DMS 273 (cell line): ENCODE measurements at regions not wholly inside any gene's neighbourhood (a gene's known extent, or its start where the extent isn't known, plus 50 kb on each side); places are given as distances from the start of the nearest gene placed in this dataset.
"Not testable (repeated sequence)": the region's sequence is repeated elsewhere in the genome, so short reads cannot be mapped to it uniquely, and the experiment has no call there.

Source experiments
- DNase-seq: peaks from one replicate; lab custom pipeline; 2025; ENCODE audit not compliant: unreplicated experiment; lab: John Stamatoyannopoulos, UW

DNA sequence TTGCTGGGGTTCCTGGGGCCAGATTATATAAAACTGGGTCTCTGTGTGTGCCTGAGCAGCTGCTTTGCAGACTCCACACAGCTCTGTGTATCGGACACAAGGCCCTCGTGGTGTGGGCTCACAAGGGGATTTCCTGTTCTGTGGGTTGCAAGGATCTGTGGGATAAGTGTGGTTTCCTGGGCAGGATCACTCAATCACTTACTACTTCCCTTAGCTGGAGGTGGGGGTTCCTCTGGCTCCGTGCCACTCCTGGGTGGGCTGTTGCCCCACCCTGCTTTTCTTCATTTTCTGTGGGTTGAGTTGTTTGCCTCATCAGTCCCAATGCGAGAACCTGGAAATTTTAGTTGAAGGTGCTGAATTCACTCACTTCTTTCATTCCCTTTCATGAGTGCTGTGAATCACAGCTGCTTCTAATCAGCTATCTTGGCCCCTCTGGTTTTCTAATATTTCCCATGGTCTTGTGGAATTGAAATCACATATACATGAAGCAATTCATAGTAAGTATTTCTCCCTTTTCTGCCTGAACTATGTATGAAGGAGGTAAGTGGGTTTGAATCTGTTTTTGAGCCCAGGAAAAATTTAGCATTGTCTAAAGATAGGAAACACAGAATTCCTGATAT, 196.3 kb downstream of the DCDC2C start:
- DNase-seq = no peak

DNA sequence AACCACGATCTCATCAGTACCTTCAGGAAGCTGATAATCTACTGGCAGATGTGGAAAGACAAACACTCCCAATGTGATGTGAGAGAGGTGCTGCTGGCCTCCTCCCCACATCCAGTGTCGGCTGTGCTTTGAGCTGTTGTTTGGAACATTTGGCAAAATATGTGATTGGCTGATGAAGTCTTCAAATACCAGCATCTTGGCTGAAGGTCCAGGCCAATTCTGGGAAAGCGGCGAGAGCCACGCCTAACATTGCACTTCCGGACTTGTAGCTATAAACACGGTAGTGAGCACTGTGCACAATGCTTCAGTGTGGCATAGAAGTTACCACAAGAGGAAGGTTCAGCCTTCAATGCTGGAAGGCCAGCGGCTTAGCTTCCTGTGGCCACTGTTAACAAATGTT, 198.8 kb downstream of the DCDC2C start:
- no peak for DNase-seq

DNA sequence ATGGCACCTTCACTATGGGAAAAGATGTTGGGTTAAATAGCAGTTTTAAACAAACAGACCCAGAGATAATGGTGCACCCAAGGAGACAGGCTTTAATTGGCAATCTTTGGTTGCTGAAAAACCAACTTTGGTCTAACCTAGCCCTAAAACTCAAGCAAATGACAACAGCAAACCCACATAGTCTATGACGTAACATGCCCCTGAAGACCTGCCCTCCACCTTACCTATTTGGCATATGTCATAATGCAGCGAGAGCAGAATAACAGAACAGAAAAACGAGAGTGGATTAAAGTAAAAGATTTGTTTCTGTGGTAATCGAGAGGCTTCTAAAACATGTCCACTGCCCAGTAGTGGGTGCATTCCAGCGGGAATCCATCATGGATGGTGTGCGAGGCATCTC, 200.7 kb downstream of the DCDC2C start:
- DNase-seq = no peak

DNA sequence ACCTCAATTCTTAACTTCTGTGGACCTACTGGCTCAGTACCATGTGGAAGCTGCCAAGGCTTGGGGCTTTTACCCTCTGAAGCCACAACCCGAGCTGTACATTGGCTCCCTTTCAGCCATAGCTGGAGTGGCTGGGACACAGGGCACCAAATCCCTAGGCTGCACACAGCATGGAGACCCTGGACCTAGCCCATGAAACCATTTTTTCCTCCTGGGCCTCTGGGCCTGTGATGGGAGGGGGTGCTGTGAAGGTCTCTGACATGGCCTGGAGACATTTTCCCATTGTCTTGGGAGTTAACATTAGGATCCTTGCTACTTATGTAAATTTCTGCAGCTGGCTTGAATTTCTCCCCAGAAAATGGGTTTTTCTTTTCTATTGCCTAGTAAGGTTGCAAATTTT, 205.1 kb downstream of the DCDC2C start:
- DNase-seq = not testable (repeated sequence)

DNA sequence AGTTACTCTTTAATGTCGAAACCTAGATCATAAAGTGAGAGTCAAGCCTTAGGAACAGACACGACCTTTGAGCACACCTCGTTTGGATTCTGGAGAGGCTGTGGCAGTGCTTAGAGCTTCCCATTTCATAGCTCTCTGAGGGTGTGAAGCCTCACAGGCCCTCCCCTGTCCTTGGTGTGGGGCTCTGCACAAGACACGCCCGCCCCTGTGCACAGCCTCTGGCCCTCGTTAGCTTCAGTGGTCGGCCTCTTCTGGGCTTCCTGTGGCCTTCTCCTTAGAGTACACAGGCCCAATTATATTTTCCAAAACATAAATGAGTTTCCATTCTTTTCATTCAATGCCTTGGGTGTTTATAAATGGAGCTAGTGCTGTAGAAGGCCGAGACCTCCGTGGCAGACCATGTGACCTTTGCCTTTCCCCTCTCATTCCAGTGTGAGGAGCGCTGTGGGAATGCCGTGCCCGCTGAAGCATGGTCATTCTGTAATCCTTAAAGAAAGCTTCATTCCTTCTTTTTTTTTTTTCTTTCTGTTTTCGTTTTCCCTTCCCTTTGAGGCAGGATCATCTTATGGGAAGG, 208.6 kb downstream of the DCDC2C start:
- DNase-seq = no peak

DNA sequence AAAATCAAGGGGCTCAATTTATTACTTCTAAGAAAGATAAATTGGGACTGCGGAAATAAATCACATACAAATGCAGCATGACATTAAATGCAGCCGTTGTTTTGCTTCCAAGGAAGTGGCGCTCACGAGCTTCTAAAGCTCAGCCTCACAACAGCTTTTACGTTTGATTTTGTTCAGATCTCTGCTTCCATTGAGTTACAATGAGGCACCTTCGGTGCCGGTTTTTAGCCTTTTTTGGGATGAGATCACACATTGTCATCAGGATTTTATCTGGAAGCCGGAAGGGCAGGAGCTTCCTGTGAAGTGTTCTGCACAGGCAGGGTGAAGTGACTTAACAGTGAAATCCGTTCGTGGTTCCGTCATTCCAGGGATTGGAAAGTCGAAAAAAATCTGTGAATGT, 209.8 kb downstream of the DCDC2C start:
- DNase-seq = no peak

DNA sequence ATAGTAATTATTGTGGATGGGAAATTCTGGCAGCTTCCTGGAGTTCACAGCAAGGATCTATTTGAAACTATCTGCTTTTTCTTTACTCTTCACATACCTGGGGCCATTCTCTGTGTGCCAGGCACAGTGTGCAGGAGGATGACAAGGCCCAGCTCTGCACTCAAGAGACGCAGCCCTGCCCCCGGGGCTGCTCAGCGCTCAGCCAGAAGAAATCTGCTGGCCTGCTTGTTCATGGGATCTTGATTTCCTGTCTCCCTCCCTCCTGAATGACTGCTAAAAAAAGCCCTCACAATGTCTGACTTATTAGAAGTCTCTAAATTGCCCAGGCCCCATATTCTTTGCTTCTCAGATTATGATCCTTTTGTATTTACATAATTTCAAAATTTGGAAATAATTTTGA, 210.9 kb downstream of the DCDC2C start:
- no peak for DNase-seq

DNA sequence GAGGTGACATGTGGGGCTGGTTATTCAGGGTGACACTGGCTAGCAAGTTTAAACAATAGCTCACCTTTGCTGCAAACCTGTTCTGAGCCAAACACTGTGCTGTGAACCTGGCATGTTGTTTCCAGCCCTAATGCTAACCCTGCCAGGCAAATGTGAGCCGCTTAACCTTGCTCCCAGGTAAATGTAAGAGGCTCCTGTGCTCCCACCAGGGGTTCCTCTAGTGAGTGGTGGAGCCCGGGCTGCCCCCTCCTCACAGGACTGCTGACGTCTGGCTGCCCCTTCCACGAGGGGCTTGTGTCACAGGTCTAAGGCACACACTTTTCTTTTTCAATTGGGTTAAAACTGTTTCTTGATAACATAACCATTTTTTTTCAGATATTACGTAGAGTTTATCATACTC, 223.7 kb downstream of the DCDC2C start:
- DNase-seq = no peak

DNA sequence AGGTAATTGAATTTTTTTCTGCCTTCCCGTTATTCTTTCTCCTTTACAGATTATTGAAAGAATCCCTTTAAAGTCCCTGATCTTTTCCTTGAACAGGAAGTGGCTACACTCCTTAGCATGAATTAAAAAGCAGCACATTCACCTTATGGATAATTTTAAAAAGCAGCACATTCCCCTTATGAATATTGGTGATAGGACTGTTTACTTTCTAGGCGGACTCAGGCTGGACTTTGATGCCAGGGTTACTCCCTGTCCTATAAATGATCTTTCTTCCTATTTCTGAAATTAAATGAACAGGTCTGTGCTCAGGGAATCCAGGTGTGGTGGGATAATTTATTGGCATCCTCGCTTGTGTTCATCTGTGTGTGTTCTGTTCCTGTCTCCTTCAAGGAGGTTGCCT, 226.0 kb downstream of the DCDC2C start:
- DNase-seq = no peak

DNA sequence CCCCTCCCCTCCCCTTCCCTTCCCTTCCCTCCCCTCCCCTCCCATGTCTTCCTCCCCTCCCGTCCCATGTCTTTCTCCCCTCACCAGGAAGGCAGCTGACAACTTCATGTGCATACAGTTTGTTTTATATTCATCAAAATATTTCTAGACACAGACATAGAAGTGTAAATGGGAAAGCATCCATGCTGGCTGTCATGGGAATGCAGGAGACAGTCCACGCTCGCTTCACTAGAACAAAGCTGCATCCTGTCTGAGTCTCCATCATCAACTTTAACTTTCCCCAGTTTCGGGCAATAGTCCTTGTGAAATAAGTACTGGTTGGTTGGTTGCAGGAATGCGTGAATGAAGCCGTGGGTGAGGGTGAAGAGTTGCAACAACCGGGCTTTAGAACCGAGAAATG, 226.9 kb downstream of the DCDC2C start:
- DNase-seq = no peak

DNA sequence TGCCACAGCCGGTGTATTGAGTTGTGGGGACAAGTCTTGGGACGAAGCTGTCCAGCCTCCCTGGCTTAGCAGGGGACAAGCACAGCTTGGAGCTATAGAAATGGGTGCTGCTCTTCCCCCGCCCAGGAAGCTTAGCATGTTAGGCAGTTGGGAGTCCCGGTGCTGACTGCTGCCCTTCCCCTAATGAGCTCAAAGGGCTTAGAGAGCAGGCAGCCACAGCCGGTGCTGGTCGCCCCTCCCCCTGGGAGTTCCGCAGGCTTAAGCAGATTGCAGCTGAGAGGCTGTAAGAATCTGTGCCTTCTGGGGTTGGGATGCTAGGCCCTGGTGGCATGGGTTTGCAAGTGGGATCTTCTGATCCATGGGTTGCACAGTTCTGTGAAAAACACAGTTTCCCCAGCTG, 237.3 kb downstream of the DCDC2C start:
- no peak for DNase-seq

DNA sequence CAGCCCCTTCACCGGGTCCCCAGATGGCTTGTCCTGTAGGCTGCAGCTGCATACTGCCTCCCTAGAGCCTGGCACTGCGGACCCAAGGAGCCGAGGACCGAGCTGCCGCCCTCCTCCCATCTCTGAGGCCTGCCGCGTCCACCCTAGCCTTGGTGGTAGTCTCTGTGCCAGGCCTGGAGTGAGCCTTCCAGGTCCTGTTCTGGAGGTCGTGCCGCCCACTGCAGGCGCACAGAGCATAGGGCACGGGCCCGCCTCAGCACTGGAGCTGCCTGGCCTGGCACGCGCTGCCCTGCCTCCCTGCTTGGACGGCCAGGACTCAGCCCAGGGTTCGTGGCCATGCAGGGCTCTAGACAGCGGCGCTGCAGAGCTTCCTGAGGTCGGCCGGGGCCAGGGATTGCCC, 239.5 kb downstream of the DCDC2C start:
- no peak for DNase-seq

DNA sequence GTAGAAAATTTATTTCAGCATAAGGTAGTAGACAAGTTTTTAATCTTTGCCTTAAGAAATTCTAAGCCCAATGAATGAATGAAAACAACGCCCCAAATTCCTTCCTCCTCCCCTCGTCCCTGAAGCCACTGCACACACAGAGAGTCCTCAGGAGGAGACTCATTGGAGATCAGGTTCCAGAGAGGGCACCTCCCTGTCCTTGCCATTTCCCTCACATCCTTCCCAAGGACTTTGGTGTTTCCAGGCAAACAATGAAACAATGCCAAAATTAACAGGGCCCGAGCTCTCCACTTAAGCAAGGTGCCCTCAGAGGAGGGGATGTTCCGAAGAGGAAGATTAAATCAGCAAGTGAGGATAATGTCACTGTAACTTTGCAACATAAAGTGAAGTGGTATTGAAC, 240.7 kb downstream of the DCDC2C start:
- no peak for DNase-seq

DNA sequence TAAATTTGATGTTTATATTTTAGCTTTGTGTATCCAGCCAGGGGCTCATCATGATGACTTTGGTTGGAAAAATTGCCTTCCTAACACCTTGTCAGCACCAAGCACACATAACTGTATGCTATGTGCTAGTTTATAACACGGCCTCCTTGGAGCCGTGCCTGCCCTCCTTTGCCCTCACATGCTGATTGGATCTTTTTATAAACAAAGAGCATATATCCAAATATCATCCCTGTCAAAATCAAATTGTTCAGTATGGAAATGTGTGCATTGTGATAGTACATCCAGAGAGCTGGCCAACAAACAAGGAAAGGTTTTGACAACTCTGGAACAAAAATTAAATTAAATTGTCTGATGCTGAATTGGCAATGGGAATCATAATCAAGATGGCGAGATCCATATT, 241.5 kb downstream of the DCDC2C start:
- DNase-seq = no peak

DNA sequence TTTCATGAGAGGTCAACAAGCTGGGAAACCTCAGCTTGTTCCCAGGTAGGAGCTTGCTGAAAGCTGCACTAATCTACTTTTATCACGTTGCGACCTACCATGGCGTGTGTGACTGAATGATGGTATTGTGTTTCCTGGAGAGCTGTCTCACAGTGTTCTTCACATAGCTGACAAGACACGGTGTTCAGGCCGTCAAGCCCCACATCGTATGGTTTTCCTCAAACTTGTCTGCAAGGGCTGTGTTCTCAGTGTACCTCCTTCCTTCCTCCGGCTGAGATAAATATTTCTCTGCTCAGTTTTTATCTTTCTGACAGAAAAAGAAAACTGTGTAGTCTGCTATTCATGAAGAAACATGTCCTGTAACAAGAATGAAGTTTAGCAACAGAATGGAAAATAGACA, 244.8 kb downstream of the DCDC2C start:
- DNase-seq = no peak

DNA sequence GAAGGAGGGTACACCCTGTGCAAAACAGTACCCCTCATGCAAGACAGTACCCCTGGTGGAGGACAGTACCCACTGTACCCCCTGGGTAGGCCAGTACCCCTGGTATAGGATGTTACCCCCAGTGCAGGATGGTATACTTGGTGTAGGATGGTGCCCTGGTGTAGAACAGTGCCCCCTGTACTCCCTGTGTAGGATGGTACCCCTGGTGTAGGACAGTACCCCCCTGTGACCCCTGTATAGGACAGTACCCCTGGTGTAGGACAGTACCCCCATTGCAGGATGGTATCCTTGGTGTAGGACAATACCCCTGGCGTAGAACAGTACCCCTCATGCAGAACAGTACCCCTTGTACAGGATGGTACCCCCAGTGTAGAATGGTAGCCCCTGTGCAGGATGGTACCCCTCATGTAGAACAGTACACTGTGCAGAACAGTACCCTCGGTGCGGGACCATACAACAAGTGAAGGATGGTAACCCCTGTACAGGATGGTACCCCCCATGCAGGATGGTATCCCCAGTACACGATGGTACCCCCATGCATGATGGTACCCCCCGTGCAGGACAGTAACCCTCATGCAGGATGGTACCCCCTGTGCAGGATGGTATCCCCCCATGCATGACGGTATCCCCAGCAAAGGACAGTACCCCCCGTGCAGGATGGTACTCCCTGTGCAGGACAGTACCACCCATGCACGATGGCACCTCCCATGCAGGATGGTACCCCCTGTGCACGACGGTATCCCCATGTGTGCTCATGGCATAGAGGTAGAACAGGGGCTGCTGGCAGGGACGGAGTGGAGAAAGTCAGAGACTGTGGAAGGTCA, 248.0 kb downstream of the DCDC2C start:
- no peak for DNase-seq

DNA sequence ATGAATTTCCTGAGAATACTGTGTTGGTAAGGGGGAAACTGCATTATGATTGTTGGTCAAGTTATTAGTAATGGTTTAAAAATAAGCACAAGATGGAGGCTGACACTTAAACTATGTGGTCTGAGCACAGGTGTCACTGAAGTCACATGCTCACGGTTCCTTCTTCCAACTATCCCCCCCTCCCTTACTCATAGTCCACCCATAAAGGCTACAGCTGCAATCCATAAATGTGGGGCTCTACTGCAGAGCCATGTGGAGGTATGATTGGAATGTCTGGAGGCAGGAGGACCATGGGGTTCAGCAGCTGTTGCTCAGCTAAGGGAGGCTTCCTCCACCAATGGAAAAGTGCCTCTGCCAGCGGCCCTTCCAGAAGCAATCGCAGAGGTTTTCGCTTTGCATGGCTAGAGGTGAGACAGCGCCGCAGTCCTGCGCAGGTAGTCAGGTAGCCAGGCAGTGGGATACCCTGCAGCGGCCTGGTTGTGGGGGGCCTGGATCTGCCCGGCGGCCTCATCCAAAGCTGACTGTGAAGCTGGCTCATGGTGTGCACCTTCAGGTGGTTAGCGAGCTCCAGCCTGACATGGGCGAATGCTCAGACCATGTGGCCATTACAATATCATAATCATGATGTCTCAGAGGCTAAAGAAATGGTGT, 249.6 kb downstream of the DCDC2C start:
- no peak for DNase-seq

DNA sequence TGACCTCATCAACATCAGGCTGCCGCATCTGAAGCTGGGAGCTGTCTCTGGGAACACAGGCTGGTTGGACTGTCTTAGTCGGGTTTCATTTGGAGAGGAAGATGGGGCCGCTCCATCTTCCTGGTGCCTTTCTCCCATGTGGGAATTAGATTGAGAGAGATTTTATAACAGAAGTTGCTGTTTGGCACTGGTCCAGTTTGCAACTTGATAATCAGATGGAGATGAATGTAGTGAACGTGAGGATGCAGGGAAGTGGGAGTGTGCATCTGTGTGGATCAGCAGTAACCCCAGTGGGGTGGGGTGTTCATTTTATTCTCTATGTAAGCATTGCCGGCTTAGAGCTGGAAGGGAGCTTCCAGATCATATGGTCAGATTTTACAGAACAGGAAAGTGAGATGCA, 250.9 kb downstream of the DCDC2C start:
- DNase-seq = peak; percentile 11

DNA sequence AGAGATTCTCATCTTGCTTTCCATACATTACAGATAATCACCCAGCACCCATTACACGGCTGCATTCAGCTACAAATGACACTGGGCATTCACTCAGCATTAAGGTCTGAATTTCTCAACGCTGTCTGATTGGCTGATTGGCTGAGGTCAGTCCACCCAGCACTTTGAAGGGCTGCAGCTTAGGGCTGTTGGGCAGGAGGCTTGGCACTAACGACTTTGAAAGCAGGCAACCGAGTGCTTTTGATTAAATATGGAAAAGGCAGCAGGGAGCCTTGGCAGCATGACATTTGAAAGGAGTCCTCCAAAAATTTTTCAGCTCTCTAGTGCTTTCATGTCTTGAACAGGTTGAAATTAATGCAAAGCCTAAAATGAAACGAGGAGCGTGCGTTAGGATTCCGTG, 253.0 kb downstream of the DCDC2C start:
- DNase-seq = no peak

DNA sequence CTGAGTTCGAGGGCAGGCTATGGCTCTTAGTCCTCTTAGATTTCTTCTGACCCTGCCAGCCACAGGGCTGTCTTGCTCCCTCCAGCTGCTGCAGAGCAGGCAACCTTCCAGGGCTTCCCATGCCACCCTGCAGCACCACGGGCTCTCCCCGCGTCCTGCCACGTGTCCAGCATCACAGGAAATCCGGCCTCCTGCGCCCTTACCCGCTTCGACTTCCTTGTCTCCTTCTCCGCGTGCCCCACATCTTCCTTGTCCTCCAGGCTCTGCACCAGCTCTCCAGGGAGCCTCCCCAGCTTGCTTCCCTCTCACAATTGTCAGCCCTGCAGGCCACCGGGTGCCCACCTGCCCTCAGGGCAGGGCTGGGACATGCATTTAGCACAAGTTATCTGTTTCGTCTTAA, 253.5 kb downstream of the DCDC2C start:
- no peak for DNase-seq

DNA sequence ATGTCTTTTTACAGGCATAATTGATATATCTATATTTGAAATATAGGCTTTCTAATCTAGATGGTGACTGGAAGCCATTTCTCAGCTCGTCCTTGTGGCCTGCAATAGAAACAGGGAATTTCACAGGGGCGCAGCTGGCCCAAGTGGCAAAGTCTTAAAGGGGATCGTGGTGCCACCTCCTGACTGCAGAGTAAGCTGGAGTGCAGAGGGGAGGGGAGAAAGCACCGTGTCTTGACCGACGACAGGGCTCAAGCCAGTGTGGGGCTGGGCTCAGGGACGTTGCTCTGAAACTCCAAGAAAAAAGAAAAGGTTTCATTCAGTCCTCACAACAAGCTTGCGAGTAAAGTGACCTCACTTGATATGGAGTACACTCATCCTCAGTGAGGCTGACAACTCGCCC, 255.1 kb downstream of the DCDC2C start:
- no peak for DNase-seq

DNA sequence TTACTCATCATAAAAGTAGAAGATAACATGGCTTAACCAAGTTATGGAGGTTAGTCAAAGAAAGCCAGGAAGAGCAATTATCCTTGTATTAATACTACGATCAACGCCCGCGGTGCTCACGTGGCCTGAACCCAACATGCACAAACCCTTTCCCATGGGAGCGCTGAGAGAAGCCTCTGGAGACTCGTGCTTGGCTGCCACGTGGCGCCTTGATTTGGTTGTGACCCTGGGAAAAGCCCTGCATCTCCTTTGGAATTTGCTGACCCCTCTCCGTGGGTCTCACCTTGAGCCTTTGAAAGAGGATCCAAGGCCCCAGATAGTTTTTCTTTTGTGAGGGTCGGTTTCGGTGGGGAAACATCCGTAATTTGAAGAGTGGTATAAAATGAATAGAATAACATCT, 255.6 kb downstream of the DCDC2C start:
- no peak for DNase-seq
